Caco-2 (cell line): ENCODE measurements at regions not wholly inside any gene's neighbourhood (a gene's known extent, or its start where the extent isn't known, plus 50 kb on each side); places are given as distances from the start of the nearest gene placed in this dataset.

Experiments used
- BruUV-seq: library from RNA; stranded (reverse); fragments of 400-500 nt; replicated peaks from 2 replicates; lab custom pipeline; 2021; lab: Mats Ljungman, UMichigan
- CTCF ChIA-PET: fragments of 300-600 bp; sonication (Branson Sonifier 250); formaldehyde crosslinking; loops from one replicate; lab custom pipeline; 2022; ENCODE audit warnings: antibody characterized with exemption; lab: Charles Lee
- POLR2A ChIA-PET: fragments of 300-600 bp; sonication (Branson Sonifier 250); formaldehyde crosslinking; loops from one replicate; lab custom pipeline; 2022; ENCODE audit warnings: antibody characterized with exemption; lab: Charles Lee
- DNase-seq, 2 experiments: peaks; one replicate each; pipeline versions ENCODE4 v3.0.0 to v3.0.0-alpha.2; 2020 to 2022
- H3K27me3 ChIP-seq: replicated peaks from 2 replicates; pipeline ENCODE4 v1.6.0; 2011; ENCODE audit warnings: low read length; ENCODE audit not compliant: control insufficient read depth, insufficient read depth
- H3K36me3 ChIP-seq: 2 replicates; pipeline ENCODE4 v1.5.1; 2011; ENCODE audit warnings: low read length; ENCODE audit not compliant: control insufficient read depth, insufficient read depth
- H3K4me1 ChIP-seq: fragments of 250-450 bp; sonication (Bioruptor Pico); 2 replicates; pipeline ENCODE4 v1.5.1; 2020; ENCODE audit warnings: mild to moderate bottlenecking
- H3K4me3 ChIP-seq: 2 replicates; pipeline ENCODE4 v1.5.1; 2011; ENCODE audit warnings: low read depth, mild to moderate bottlenecking, control low read depth, low read length
- H3K9me3 ChIP-seq: fragments of 250-450 bp; sonication (Bioruptor Pico); 2 replicates; pipeline ENCODE4 v1.5.1; 2020; ENCODE audit warnings: mild to moderate bottlenecking, moderate library complexity
- H3K27ac Mint-ChIP-seq: one replicate; pipeline ENCODE4 v1.8.0; 2022; ENCODE audit warnings: mixed read lengths; ENCODE audit not compliant: unreplicated experiment
- H3K27me3 Mint-ChIP-seq: one replicate; pipeline ENCODE4 v1.8.0; 2022; ENCODE audit warnings: mixed read lengths; ENCODE audit not compliant: insufficient read depth, unreplicated experiment
- H3K36me3 Mint-ChIP-seq: one replicate; pipeline ENCODE4 v1.8.0; 2022; ENCODE audit warnings: mild to moderate bottlenecking, mixed read lengths; ENCODE audit not compliant: insufficient read depth, unreplicated experiment
- H3K4me1 Mint-ChIP-seq: one replicate; pipeline ENCODE4 v1.8.0; 2022; ENCODE audit warnings: low read depth, mixed read lengths; ENCODE audit not compliant: unreplicated experiment
- H3K4me3 Mint-ChIP-seq: one replicate; pipeline ENCODE4 v1.8.0; 2022; ENCODE audit warnings: mild to moderate bottlenecking, moderate library complexity, mixed read lengths; ENCODE audit not compliant: unreplicated experiment
- H3K9me3 Mint-ChIP-seq: one replicate; pipeline ENCODE4 v1.8.0; 2022; ENCODE audit warnings: mixed read lengths; ENCODE audit not compliant: unreplicated experiment
- intact Hi-C: fragments of 100-400 bp; cut with micrococcal nuclease; formaldehyde crosslinking; loops from one replicate; pipeline ENCODE4 v1.10.0; 2022; ENCODE audit not compliant: unreplicated experiment
- TF ChIP-seq, protein P1 (sequence below), 2 experiments: fragments of 200-600 bp in 1 of 2; IDR thresholded peaks; 1 replicate in 1 of 2; 2 replicates in 1 of 2; pipeline versions ENCODE4 v1.5.1 to v1.8.0; 2011 to 2022; ENCODE audit warnings: antibody characterized with exemption in 1 of 2, control low read depth in 1 of 2, inconsistent platforms in 1 of 2, low read depth in 1 of 2, low read length in 1 of 2, mild to moderate bottlenecking in 1 of 2, moderate library complexity in 1 of 2; ENCODE audit not compliant: insufficient read depth in 1 of 2, severe bottlenecking in 1 of 2, unreplicated experiment in 1 of 2

DNA sequence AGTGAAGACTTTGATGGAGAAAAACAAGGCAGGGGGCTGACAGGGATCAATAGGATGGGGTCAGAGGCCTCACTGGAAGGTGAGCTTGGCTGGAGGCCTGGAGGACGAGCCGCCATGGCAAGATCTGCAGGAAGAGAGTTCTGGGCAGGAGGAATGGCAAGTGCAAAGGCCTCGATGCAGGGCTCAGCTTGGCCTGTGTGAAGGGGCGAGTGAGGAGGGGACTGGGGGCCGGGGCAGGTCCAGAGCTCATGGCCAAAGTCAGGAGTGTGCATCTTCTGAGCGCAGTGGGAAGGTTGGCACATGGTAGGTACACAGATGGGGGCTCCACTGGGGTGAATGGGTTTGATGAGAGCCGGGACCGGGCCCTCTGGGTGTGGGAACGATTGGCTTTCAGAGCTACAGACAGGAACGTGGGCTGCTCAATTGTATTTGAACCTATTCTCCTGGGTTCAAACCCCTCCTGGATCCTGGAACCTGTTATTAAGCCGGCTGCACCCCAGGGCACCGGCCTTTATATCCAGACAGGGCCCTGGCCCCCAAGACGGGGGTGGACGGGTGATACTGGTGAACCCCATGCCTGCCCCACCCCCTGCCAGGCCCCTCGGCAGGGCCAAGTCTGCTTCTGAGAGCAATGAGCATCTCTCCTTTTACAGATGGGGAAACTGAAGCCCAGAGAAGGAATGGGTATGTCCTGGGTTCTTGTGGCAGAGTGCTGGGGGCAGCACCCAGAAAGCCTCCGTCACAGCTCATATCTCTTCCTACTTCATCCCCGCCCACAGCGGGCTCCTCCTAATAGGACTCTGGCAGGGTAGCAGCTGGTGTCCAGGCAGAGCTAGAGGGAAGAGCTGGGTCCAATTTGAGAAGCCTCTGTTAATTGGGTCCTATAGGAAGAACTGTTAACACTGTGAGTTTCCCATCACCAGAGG lies 106.1 kb downstream of the CEBPB start:
- H3K9me3 ChIP-seq = no peaks in the 10 kb centered on the region
- H3K4me1 ChIP-seq = peaks cover 18% of the 10 kb centered on the region
- no peaks in the 10 kb centered on the region for H3K27me3 ChIP-seq
- no TSS peak for BruUV-seq
- POLR2A ChIA-PET = no interaction called here
- no peak overlapping the region for H3K4me3 ChIP-seq
- Mint-ChIP-seq H3K9me3 (peaks cover 10% of the 10 kb centered on the region), H3K27me3 (peaks cover 3% of the 10 kb centered on the region), H3K4me3 (no peak overlapping the region), H3K4me1 (no peaks in the 10 kb centered on the region), H3K36me3 (no peaks in the 10 kb centered on the region), H3K27ac (no peak overlapping the region)
- intact Hi-C loops = no loop called here
- DNase-seq = no peak
- CTCF ChIA-PET = no interaction called here
- H3K36me3 ChIP-seq = no peaks in the 10 kb centered on the region
- TF ChIP-seq, protein P1, sequence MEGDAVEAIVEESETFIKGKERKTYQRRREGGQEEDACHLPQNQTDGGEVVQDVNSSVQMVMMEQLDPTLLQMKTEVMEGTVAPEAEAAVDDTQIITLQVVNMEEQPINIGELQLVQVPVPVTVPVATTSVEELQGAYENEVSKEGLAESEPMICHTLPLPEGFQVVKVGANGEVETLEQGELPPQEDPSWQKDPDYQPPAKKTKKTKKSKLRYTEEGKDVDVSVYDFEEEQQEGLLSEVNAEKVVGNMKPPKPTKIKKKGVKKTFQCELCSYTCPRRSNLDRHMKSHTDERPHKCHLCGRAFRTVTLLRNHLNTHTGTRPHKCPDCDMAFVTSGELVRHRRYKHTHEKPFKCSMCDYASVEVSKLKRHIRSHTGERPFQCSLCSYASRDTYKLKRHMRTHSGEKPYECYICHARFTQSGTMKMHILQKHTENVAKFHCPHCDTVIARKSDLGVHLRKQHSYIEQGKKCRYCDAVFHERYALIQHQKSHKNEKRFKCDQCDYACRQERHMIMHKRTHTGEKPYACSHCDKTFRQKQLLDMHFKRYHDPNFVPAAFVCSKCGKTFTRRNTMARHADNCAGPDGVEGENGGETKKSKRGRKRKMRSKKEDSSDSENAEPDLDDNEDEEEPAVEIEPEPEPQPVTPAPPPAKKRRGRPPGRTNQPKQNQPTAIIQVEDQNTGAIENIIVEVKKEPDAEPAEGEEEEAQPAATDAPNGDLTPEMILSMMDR (IDR thresholded peaks at IDR 0.05; ENCODE audit: insufficient read depth in 1 of 2, low read depth in 1 of 2, low read length in 1 of 2, severe bottlenecking in 1 of 2, unreplicated experiment in 1 of 2) = no peak

DNA sequence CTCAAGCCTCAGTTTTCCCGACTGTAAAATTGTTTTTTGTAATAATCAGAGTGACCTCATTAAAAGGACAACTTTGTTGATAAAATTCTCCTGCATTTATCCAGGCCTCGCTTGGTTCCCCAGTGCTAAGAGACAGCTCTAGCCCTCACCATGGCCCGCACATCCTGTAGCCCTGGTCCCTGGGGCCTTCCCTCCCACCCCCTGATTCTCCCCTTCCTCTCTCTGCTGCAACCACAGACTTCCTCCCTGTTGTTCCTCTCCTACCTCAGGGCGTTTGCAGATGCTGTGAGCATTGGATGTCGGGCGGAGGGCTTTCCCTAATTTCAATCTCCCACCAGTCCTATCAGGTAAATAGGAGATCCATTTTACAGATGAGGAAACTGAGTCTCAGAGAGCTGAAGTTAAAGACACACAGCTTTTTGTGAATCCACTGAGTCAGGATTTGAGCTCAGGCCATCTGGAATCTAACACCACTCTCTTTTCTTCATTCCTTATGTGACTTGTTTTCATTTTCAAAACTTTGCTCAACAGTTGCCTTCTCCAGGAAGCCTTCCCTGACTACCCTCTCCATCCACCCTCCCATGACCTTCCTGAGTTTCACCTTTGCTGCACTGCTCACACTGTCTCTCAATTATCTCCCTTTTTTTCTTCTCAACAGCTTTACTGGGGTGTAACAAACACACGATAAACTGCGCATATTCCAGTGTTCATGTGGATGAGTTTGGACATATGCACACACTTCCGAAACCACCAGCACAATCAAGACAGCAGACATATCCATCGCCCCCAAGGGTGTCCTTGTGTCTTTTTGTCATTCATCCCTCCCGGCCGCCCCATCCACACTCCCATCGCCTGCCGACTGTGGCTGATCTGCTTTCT lies 107.1 kb downstream of the CEBPB start:
- BruUV-seq = no TSS peak
- no peak overlapping the region for H3K4me3 Mint-ChIP-seq

More for the DNA sequence above, 107.1 kb downstream of the CEBPB start:
- Histone ChIP-seq H3K27me3 (no peaks in the 10 kb centered on the region), H3K9me3 (no peaks in the 10 kb centered on the region), H3K4me3 (no peak overlapping the region), H3K36me3 (no peaks in the 10 kb centered on the region), H3K4me1 (peaks cover 12% of the 10 kb centered on the region)
- CTCF ChIA-PET = interaction anchor here (0.5 kb wide), 1 partner anchor 96 kb away, joined by 5 read pairs; no protein-coding TSS in a partner anchor
- Mint-ChIP-seq H3K9me3 (peaks cover 10% of the 10 kb centered on the region), H3K36me3 (no peaks in the 10 kb centered on the region), H3K27me3 (peaks cover 3% of the 10 kb centered on the region), H3K4me1 (no peaks in the 10 kb centered on the region), H3K27ac (no peak overlapping the region)
- POLR2A ChIA-PET = no interaction called here
- TF ChIP-seq, protein P1 (IDR thresholded peaks at IDR 0.05; ENCODE audit: insufficient read depth in 1 of 2, low read depth in 1 of 2, low read length in 1 of 2, severe bottlenecking in 1 of 2, unreplicated experiment in 1 of 2) = no peak
- intact Hi-C loops = no loop called here
- no peak for DNase-seq
